GM12878 (cell line): ENCODE measurements at regions not wholly inside any gene's neighbourhood (a gene's known extent, or its start where the extent isn't known, plus 50 kb on each side); places are given as distances from the start of the nearest gene placed in this dataset.

Experiments used
- ATAC-seq: fragments of 200-7000 bp; cut with Tn5 transposase; 3 replicates; pipeline ENCODE4 v1.9.1; 2020; ENCODE audit warnings: mild to moderate bottlenecking, moderate library complexity
- BruUV-seq: library from RNA; stranded (reverse); fragments of 400-500 nt; replicated peaks from 2 replicates; lab custom pipeline; 2021; lab: Mats Ljungman, UMichigan
- CTCF ChIA-PET: fragments of 300-600 bp; sonication (Branson Sonifier 250); formaldehyde crosslinking; extraction: SDS; loops from one replicate; lab custom pipeline; 2021; ENCODE audit warnings: inconsistent platforms; lab: Yijun Ruan, JAX
- POLR2A ChIA-PET: fragments of 350-600 bp; formaldehyde crosslinking; extraction: SDS; loops from one replicate; lab custom pipeline; 2021; ENCODE audit warnings: inconsistent platforms; lab: Charles Lee
- RAD21 ChIA-PET: fragments of 300-600 bp; sonication (Branson Sonifier 250); formaldehyde crosslinking; loops from one replicate; lab custom pipeline; 2023; ENCODE audit warnings: antibody characterized with exemption; ENCODE audit not compliant: unreplicated experiment; lab: Charles Lee
- SMC1A ChIA-PET: fragments of 300-600 bp; sonication (Branson Sonifier 250); formaldehyde crosslinking; loops from one replicate; lab custom pipeline; 2023; ENCODE audit not compliant: unreplicated experiment, uncharacterized antibody; lab: Charles Lee
- DNase-seq: peaks from one replicate; pipeline ENCODE4 v3.0.0-alpha.2; 2011; ENCODE audit warnings: low read depth, low spot score
- FAIRE-seq: peaks from 3 replicates; lab custom pipeline; 2011; peaks lifted over from hg19 to GRCh38; lab: Jason Lieb, UNC
- H2AFZ ChIP-seq: 2 replicates; pipeline ENCODE4 v1.6.0; 2011; ENCODE audit warnings: low read depth, low read length, control low read depth; ENCODE audit not compliant: control insufficient read depth
- H3K27ac ChIP-seq: 2 replicates; pipeline ENCODE4 v1.5.1; 2011; ENCODE audit warnings: control low read depth; ENCODE audit not compliant: control insufficient read depth, insufficient read depth
- H3K27me3 ChIP-seq, 2 experiments: replicated peaks in 1 of 2; 2 replicates each; pipeline versions ENCODE4 v1.6.0 to v1.6.1; 2011; ENCODE audit warnings: low read length in 1 of 2; ENCODE audit not compliant: control insufficient read depth in 2 of 2, insufficient read depth in 2 of 2
- H3K36me3 ChIP-seq, 2 experiments: 2 replicates each; pipeline ENCODE4 v1.5.1; 2011; ENCODE audit warnings: low read length in 1 of 2; ENCODE audit not compliant: control insufficient read depth in 2 of 2, insufficient read depth in 2 of 2
- H3K4me1 ChIP-seq: 2 replicates; pipeline ENCODE4 v1.6.1; 2011; ENCODE audit warnings: mild to moderate bottlenecking, low read length, moderate library complexity, mixed read lengths; ENCODE audit not compliant: control insufficient read depth, insufficient read depth
- H3K4me2 ChIP-seq: 2 replicates; pipeline ENCODE4 v1.6.0; 2011; ENCODE audit warnings: control low read depth; ENCODE audit not compliant: control insufficient read depth, insufficient read depth
- H3K4me3 ChIP-seq: fragments of 200-600 bp; sonication (generic); 2 replicates; pipeline ENCODE4 v1.5.1; 2016
- H3K79me2 ChIP-seq: 2 replicates; pipeline ENCODE4 v1.6.0; 2011; ENCODE audit warnings: low read length; ENCODE audit not compliant: control insufficient read depth, insufficient read depth
- H3K9ac ChIP-seq: 2 replicates; pipeline ENCODE4 v1.8.0; 2011; ENCODE audit warnings: low read length, control low read depth, mixed read lengths; ENCODE audit not compliant: control insufficient read depth, insufficient read depth
- H3K9me3 ChIP-seq: replicated peaks from 3 replicates; pipeline ENCODE4 v1.5.1; 2011; ENCODE audit warnings: mild to moderate bottlenecking, low read length; ENCODE audit not compliant: control insufficient read depth, insufficient read depth
- H4K20me1 ChIP-seq: 2 replicates; pipeline ENCODE4 v1.6.0; 2011; ENCODE audit not compliant: control insufficient read depth, insufficient read depth
- BRCA1 ChIP-seq: IDR thresholded peaks from 2 replicates; pipeline ENCODE4 v1.6.1; 2011; ENCODE audit warnings: low read depth, low read length, improper control_type of control experiment
- CHD1 ChIP-seq: IDR thresholded peaks from 2 replicates; pipeline ENCODE4 v1.6.1; 2012; ENCODE audit warnings: low read depth, low read length, improper control_type of control experiment
- EGR1 ChIP-seq, 2 experiments: IDR thresholded peaks; 1 replicate in 1 of 2; 2 replicates in 1 of 2; pipeline ENCODE4 v1.6.1; 2011 to 2012; ENCODE audit warnings: low read depth in 2 of 2, low read length in 2 of 2, borderline replicate concordance in 1 of 2, mild to moderate bottlenecking in 1 of 2, moderate library complexity in 1 of 2
- EZH2 ChIP-seq: IDR thresholded peaks from 2 replicates; pipeline ENCODE4 v1.6.1; 2012; ENCODE audit warnings: low read depth, mild to moderate bottlenecking, control low read depth, inconsistent platforms, low read length, borderline replicate concordance; ENCODE audit not compliant: control insufficient read depth
- JUNB ChIP-seq: IDR thresholded peaks from 2 replicates; pipeline ENCODE4 v1.6.1; 2016; ENCODE audit warnings: antibody characterized with exemption, mild to moderate bottlenecking
- NR2C1 ChIP-seq: fragments of 450-650 bp; IDR thresholded peaks from 2 replicates; pipeline ENCODE4 v1.6.1; 2017; ENCODE audit warnings: antibody characterized with exemption, mild to moderate bottlenecking, moderate library complexity
- PML ChIP-seq: IDR thresholded peaks from 2 replicates; pipeline ENCODE4 v1.6.1; 2012; ENCODE audit warnings: low read length, inconsistent platforms
- RB1 ChIP-seq: fragments of 450-650 bp; formaldehyde crosslinking; IDR thresholded peaks from 2 replicates; pipeline ENCODE4 v1.6.1; 2017; ENCODE audit warnings: mild to moderate bottlenecking, borderline replicate concordance
- WRNIP1 ChIP-seq: IDR thresholded peaks from 2 replicates; pipeline ENCODE4 v1.6.1; 2011; ENCODE audit warnings: low read depth, low read length, improper control_type of control experiment, borderline replicate concordance
- WGBS: methylation state at CpG from one replicate; pipeline ENCODE4 v1.1.6; 2016; ENCODE audit warnings: low lambda C conversion rate; ENCODE audit not compliant: insufficient replicate concordance, insufficient coverage; ENCODE audit errors: missing lambda C conversion rate; 5-methylcytosine and 5-hydroxymethylcytosine counted together
- in situ Hi-C: fragments of 300-500 bp; cut with MboI; formaldehyde crosslinking; loops from 9 replicates; pipeline ENCODE4 v1.14.3; 2018; ENCODE audit warnings: mixed read lengths
- intact Hi-C: fragments of 100-400 bp; cut with micrococcal nuclease; formaldehyde crosslinking; loops from one replicate; pipeline ENCODE4 v1.14.2; 2022; ENCODE audit not compliant: unreplicated experiment
- TF ChIP-seq, protein P1 (sequence below): fragments of 450-650 bp; IDR thresholded peaks from 2 replicates; pipeline ENCODE4 v1.6.1; 2016; ENCODE audit warnings: mild to moderate bottlenecking

DNA sequence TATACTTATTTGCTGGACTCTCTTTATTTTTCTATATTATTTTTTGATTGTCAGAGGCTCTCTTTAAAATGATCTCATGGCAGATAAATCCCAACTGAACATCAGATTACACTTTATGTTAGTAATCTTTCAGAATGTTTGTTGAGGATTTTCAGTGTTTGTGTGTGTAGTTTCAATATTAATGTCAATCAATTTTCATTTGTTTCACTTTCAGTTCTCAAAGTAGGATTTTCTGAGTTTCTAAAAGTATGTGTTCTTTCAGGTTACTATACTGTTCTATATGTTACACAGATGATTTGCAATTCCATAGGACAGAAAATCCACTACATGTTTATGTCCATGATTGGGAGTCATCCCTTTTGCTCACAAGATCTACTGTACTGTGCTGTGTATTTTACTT is 311.9 kb upstream of the POT1 start:
- Histone ChIP-seq H4K20me1 (no peaks in the 10 kb centered on the region), H3K9ac (no peak overlapping the region), H2AFZ (no peak overlapping the region), H3K4me1 (no peaks in the 10 kb centered on the region), H3K9me3 (no peaks in the 10 kb centered on the region), H3K27ac (no peak overlapping the region), H3K27me3 (no peaks in the 10 kb centered on the region), H3K4me2 (no peak overlapping the region), H3K79me2 (no peaks in the 10 kb centered on the region), H3K36me3 (no peaks in the 10 kb centered on the region), H3K4me3 (no peak overlapping the region)
- BruUV-seq = no TSS peak
- RAD21 ChIA-PET = no interaction called here
- CTCF ChIA-PET = no interaction called here
- DNase-seq = no peak
- intact Hi-C loops (no loop called here), in situ Hi-C loops (no loop called here)
- peak; percentile 52 for ATAC-seq
- TF ChIP-seq NR2C1 = no peak
- no peak for TF ChIP-seq RB1
- 0 out of 2 replicates have a peak, but pooled peaks have one; percentile 16 for TF ChIP-seq JUNB
- TF ChIP-seq, protein P1, sequence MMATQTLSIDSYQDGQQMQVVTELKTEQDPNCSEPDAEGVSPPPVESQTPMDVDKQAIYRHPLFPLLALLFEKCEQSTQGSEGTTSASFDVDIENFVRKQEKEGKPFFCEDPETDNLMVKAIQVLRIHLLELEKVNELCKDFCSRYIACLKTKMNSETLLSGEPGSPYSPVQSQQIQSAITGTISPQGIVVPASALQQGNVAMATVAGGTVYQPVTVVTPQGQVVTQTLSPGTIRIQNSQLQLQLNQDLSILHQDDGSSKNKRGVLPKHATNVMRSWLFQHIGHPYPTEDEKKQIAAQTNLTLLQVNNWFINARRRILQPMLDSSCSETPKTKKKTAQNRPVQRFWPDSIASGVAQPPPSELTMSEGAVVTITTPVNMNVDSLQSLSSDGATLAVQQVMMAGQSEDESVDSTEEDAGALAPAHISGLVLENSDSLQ = 0 out of 2 replicates have a peak, but pooled peaks have one; percentile 24
- POLR2A ChIA-PET = no interaction called here
- SMC1A ChIA-PET = no interaction called here
- no peak for FAIRE-seq

DNA sequence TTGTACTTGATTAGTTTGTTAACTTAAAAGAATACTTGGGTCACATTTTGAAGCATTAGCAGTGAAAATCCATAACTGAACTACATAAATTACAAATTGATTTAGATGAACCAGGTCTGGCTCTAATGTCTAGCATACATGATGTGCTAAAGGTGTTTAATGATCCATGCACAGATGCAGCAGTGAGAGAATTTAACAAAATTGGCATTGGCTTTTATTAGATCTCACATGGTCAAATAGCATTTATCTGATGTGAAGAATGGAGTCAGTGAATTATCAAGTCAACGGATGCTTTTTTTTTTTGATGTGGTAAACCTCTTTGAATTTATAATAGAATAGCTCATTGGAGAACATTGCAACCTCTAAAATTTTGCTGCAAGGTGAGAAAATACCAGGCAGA is 293.0 kb upstream of the POT1 start:
- intact Hi-C loops = no loop called here
- Histone ChIP-seq H3K4me1 (no peaks in the 10 kb centered on the region), H3K79me2 (no peaks in the 10 kb centered on the region), H3K4me3 (no peak overlapping the region), H4K20me1 (no peaks in the 10 kb centered on the region), H3K4me2 (no peak overlapping the region), H3K9me3 (no peaks in the 10 kb centered on the region), H3K36me3 (no peaks in the 10 kb centered on the region), H2AFZ (no peak overlapping the region)
- FAIRE-seq = no peak
- SMC1A ChIA-PET = interaction anchor here (1.0 kb wide), 1 partner anchor 10 kb away, joined by 3 read pairs; no protein-coding TSS in a partner anchor
- RAD21 ChIA-PET = no interaction called here
- CTCF ChIA-PET = no interaction called here
- no peak for DNase-seq
- ATAC-seq = no peak
- POLR2A ChIA-PET = no interaction called here
- no TSS peak for BruUV-seq
- TF ChIP-seq PML (no peak), EGR1 (IDR thresholded peaks at IDR 0.05; ENCODE audit: borderline replicate concordance in 1 of 2, low read depth in 2 of 2, low read length in 2 of 2) (no peak), WRNIP1 (no peak), BRCA1 (no peak), CHD1 (no peak), EZH2 (no peak)
- TF ChIP-seq, all 136 proteins: peak for 0
- WGBS = 61% methylated on average over 1 of the region's 1 CpG
- in situ Hi-C loops = no loop called here
- H3K9ac ChIP-seq = no peak overlapping the region
- no peak overlapping the region for H3K27ac ChIP-seq
- H3K27me3 ChIP-seq = no peaks in the 10 kb centered on the region
